NCI-H226 (cell line): ENCODE measurements at regions not wholly inside any gene's neighbourhood (a gene's known extent, or its start where the extent isn't known, plus 50 kb on each side); places are given as distances from the start of the nearest gene placed in this dataset.
"Not testable (repeated sequence)": the region's sequence is repeated elsewhere in the genome, so short reads cannot be mapped to it uniquely, and the experiment has no call there.

Experiments used
- DNase-seq: peaks from one replicate; pipeline ENCODE4 v3.0.0-alpha.2; 2015

DNA sequence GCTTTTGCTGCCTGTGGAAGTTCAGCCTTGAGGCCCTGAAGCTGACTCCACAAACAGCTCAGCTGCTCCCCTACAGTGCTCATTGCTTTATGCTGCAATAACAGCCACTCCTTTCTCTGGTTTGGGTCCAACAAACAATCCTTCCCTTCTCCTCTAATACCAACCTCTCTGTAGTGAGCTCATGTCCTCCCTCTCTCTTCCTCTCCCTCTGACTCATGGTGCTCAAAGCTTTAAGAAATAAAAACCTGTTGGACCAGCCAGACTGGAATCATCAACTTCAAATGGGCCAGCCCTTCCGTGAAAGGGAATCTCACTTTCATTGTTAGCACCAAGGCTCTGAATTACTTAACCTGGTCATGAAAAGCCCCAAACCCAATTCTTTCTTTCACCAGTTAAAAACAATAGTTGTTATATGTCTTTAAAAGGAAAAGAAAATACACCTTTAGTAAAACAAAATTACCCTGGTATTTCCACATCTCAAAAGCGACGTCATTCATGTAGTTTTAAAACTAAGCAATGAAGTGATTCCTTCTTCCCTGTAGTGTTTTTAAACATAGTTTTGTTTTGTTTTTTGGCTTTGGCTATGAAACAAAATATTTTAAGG, 126.4 kb downstream of the DUSP6 start:
- DNase-seq: peak; percentile 94

- peak; percentile 83 for DNase-seq
Observed at GRCh38 chr12:89225401-89225800, 126.9 kb downstream of the DUSP6 start.

GRCh38 chr12:89222580-89222979, 129.7 kb downstream of the DUSP6 start:
- DNase-seq: not testable (repeated sequence)

GRCh38 chr12:89217472-89217871, 134.8 kb downstream of the DUSP6 start:
- DNase-seq: no peak

GRCh38 chr12:89216211-89216952, 135.9 kb downstream of the DUSP6 start:
- DNase-seq: no peak

DNA sequence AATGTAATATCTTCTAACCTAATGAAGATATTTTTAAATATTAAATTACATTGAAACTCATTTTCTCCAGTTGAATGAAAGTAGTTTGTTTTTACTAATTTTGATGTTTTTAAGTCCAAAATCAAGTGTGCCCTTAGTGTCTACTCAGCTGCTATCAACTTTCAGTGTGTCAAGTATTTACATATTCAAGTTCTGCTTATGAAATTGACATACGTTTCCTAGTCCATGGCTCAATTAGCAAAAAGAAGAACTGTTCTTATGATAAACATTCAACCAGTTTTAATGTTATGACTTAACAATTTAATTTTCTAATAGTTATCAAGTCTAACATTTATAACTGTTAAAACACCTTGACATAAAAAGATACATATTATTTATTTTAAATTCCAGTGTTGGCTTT, 137.1 kb downstream of the DUSP6 start:
- no peak for DNase-seq

- no peak for DNase-seq
Observed at GRCh38 chr12:89213747-89214146, 138.6 kb downstream of the DUSP6 start.

GRCh38 chr12:89213139-89213538, 139.2 kb downstream of the DUSP6 start:
- DNase-seq: no peak

GRCh38 chr12:89212339-89212771, 139.9 kb downstream of the DUSP6 start:
- DNase-seq: no peak

DNA sequence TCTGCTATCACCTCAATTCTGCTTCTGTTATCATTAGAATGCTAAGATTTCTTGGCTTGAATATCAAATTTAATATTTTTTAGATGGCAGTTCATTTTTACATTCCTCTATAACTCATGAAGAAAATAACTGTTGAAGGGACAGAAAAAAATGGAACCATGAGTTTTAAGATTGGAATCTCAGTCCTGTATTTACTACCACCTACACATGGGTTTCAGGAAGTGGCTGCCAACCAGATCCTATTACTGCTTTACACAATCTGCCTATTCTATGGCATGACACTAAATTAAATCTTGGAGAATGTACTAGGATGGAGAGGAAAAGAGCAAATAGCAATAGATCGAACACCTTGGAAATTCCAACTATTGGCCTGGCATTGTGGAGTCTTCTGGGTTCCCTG, 140.8 kb downstream of the DUSP6 start:
- DNase-seq: no peak

GRCh38 chr12:89210277-89210676, 142.0 kb downstream of the DUSP6 start:
- DNase-seq: no peak

GRCh38 chr12:89208661-89209096, 143.6 kb downstream of the DUSP6 start:
- no peak for DNase-seq

- DNase-seq: no peak
Observed at GRCh38 chr12:89206390-89206789, 145.9 kb downstream of the DUSP6 start.

- no peak for DNase-seq
Observed at GRCh38 chr12:89205517-89205916, 146.8 kb downstream of the DUSP6 start.

DNA sequence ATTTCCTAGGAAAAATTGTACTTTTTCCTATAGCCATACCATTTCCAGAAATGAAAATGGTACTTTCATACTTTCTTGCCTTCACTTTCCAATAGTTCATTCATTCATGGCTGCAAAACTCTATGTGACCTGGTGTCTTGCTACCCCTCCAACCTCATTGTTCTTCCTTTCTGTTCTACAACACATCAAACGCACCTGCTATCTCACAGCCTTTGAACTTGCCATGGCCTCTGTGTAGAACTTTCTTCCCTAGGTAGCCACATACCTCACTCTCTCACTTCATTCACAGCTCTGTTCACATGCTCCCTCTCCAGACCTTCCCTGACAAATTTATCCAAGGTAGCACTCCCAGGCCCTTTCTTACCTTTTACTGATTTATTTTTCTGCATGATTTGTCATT, 149.2 kb downstream of the DUSP6 start:
- DNase-seq: no peak

DNA sequence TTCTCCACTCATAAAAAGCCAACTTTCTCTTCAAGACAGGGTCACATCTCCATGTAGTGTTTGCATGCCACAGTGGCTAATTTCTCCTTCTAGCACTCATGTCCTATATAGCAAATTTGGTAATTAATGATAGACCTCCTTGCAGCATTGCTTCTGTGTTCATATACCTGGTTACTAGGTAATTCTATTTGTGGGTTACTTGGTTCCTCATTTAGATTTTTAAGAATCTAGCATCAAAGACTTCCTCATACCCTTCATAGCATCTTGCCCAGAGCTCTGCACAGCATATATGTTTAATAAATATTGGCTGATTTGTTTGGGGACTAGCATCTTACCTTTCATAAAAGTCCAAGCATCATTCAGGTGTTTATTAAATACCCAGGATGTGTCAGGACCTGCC, 152.1 kb downstream of the DUSP6 start:
- DNase-seq: no peak

DNA sequence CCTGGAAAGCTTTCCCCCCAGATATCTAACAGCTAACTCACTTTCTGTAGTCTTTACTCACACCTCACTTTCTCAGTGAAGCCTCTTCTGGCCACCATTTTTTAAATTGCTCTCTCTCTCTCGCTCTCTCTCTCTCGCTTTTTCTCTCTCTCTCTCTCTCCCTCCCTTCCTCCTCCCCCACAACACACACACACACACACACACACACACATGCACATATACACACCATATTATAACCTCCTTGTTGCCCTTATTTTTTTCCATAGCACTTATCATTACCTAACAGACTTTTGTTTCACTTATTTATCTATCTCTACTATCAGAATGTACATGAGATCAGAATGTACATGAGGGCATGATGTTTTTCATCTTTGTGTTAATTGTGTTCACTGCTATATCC, 156.8 kb downstream of the DUSP6 start:
- DNase-seq: no peak

GRCh38 chr12:89194683-89195082, 157.6 kb downstream of the DUSP6 start:
- no peak for DNase-seq

DNA sequence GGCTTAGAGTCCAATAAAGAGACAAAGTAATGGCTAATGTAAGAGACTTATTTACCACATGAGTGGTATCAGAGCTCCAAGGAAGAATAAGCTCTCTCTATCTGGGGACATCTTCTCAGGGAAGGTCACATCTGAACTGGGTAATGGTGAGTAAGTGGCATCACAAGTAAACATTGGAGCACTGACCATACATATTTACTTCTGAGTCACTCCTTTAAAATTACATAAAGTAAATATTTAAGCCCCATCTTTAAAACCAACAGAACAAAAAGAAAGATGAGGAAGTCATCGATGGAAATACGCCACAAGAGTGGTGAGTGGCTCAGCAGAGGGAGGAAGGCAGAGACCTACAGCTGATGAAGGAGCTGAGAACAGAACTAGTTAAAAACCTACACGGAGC, 159.9 kb downstream of the DUSP6 start:
- DNase-seq: no peak

GRCh38 chr12:89191597-89191996, 160.7 kb downstream of the DUSP6 start:
- DNase-seq: not testable (repeated sequence)

GRCh38 chr12:89189448-89189847, 162.9 kb downstream of the DUSP6 start:
- DNase-seq: no peak

DNA sequence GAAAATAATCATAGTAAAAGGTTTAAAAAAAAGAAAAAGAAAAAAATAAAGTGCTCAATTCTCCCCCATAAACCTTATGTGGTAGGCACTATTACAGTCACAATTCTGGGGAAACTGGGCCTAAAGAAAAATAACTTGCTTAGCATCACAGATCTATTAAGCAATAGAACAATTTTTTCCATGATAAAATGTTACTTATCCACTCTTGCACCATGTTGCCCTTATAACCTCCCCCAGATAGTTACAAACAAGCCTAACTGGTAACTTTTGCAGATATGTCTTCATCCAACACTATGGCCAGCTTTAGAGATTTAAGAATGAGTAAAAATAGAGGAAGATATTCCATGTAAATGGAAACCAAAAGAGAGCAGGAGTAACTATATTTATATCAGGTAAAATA, 164.8 kb downstream of the DUSP6 start:
- no peak for DNase-seq

DNA sequence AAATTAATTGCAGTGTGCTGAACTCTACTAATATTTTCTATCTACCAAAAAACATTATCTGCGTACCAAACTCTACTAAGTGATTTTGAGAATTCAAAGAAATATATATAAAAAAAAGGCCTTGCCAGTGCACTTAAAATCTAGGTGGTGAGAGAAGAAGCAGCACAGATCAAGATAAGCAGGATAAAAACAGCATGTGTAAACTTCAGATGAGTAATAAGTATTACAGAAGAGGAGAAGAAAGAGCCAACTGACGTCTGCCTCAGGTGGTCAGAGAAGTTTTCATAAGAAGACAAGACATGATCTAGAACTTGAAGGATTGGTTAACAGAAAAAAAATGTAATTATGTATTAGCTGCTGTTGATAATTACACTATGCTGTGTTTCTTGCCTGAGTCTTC, 166.4 kb downstream of the DUSP6 start:
- no peak for DNase-seq

- DNase-seq: no peak
Observed at GRCh38 chr12:89185181-89185580, 167.1 kb downstream of the DUSP6 start.

- peak; percentile 72 for DNase-seq
Observed at GRCh38 chr12:89183985-89184435, 168.3 kb downstream of the DUSP6 start.
